ENCODE measurements at regions not wholly inside any gene's neighbourhood (a gene's known extent, or its start where the extent isn't known, plus 50 kb on each side); places are given as distances from the start of the nearest gene placed in this dataset.

GRCh38 chr5:117072439-117072838, 497.8 kb upstream of the SEMA6A start:
- Histone ChIP-seq H3K27me3 (replicated peaks; ENCODE audit: insufficient read depth) (no peaks in the 10 kb centered on the region), H3K4me3 (no peak overlapping the region), H3K36me3 (no peaks in the 10 kb centered on the region), H3K27ac (no peak overlapping the region), H3K9me3 (no peaks in the 10 kb centered on the region), H3K4me1 (ENCODE audit: control insufficient read depth in 1 of 2, low read depth in 2 of 2) (no peaks in the 10 kb centered on the region)
- no peak for ATAC-seq (ENCODE audit: insufficient number of reproducible peaks, low FRiP score, low read depth)
- no peak for DNase-seq (ENCODE audit: low spot score)
- no peak for TF ChIP-seq CTCF (IDR thresholded peaks at IDR 0.05)

GRCh38 chr5:117065800-117066199, 491.2 kb upstream of the SEMA6A start:
- no peak for ATAC-seq (ENCODE audit: insufficient number of reproducible peaks, low FRiP score, low read depth)
- H3K4me1 ChIP-seq (ENCODE audit: control insufficient read depth in 1 of 2, low read depth in 2 of 2): no peaks in the 10 kb centered on the region

GRCh38 chr5:117065161-117065560, 490.5 kb upstream of the SEMA6A start:
- H3K4me1 ChIP-seq (ENCODE audit: control insufficient read depth in 1 of 2, low read depth in 2 of 2): no peaks in the 10 kb centered on the region
- DNase-seq (ENCODE audit: low spot score) (no peak), ATAC-seq (ENCODE audit: insufficient number of reproducible peaks, low FRiP score, low read depth) (no peak)
- H3K4me3 ChIP-seq: no peak overlapping the region
- no peaks in the 10 kb centered on the region for H3K27me3 ChIP-seq (replicated peaks; ENCODE audit: insufficient read depth)
- H3K9me3 ChIP-seq: no peaks in the 10 kb centered on the region
- H3K36me3 ChIP-seq: no peaks in the 10 kb centered on the region
- no peak overlapping the region for H3K27ac ChIP-seq
- TF ChIP-seq CTCF (IDR thresholded peaks at IDR 0.05): no peak

More at GRCh38 chr5:117065800-117066199, 491.2 kb upstream of the SEMA6A start:
- TF ChIP-seq CTCF (IDR thresholded peaks at IDR 0.05): no peak
- no peaks in the 10 kb centered on the region for H3K36me3 ChIP-seq
- H3K4me3 ChIP-seq: no peak overlapping the region
- H3K9me3 ChIP-seq: no peaks in the 10 kb centered on the region
- H3K27ac ChIP-seq: no peak overlapping the region
- no peak for DNase-seq (ENCODE audit: low spot score)
- H3K27me3 ChIP-seq (replicated peaks; ENCODE audit: insufficient read depth): no peaks in the 10 kb centered on the region

GRCh38 chr5:117060099-117060498, 485.5 kb upstream of the SEMA6A start:
- H3K36me3 ChIP-seq: no peaks in the 10 kb centered on the region
- no peak overlapping the region for H3K27ac ChIP-seq
- no peaks in the 10 kb centered on the region for H3K27me3 ChIP-seq (replicated peaks; ENCODE audit: insufficient read depth)
- no peak for TF ChIP-seq CTCF (IDR thresholded peaks at IDR 0.05)
- no peaks in the 10 kb centered on the region for H3K9me3 ChIP-seq
- no peaks in the 10 kb centered on the region for H3K4me1 ChIP-seq (ENCODE audit: control insufficient read depth in 1 of 2, low read depth in 2 of 2)
- DNase-seq (ENCODE audit: low spot score) (no peak), ATAC-seq (ENCODE audit: insufficient number of reproducible peaks, low FRiP score, low read depth) (no peak)
- H3K4me3 ChIP-seq: no peak overlapping the region

GRCh38 chr5:117058740-117059139, 484.1 kb upstream of the SEMA6A start:
- DNase-seq (ENCODE audit: low spot score) (no peak), ATAC-seq (ENCODE audit: insufficient number of reproducible peaks, low FRiP score, low read depth) (no peak)
- Histone ChIP-seq H3K36me3 (no peaks in the 10 kb centered on the region), H3K4me1 (ENCODE audit: control insufficient read depth in 1 of 2, low read depth in 2 of 2) (no peaks in the 10 kb centered on the region), H3K4me3 (no peak overlapping the region), H3K27ac (no peak overlapping the region), H3K9me3 (no peaks in the 10 kb centered on the region), H3K27me3 (replicated peaks; ENCODE audit: insufficient read depth) (no peaks in the 10 kb centered on the region)
- no peak for TF ChIP-seq CTCF (IDR thresholded peaks at IDR 0.05)

All from thoracic aorta (tissue), 2 donors.